ENCODE measurements at regions not wholly inside any gene's neighbourhood (a gene's known extent, or its start where the extent isn't known, plus 50 kb on each side); places are given as distances from the start of the nearest gene placed in this dataset.

DNA sequence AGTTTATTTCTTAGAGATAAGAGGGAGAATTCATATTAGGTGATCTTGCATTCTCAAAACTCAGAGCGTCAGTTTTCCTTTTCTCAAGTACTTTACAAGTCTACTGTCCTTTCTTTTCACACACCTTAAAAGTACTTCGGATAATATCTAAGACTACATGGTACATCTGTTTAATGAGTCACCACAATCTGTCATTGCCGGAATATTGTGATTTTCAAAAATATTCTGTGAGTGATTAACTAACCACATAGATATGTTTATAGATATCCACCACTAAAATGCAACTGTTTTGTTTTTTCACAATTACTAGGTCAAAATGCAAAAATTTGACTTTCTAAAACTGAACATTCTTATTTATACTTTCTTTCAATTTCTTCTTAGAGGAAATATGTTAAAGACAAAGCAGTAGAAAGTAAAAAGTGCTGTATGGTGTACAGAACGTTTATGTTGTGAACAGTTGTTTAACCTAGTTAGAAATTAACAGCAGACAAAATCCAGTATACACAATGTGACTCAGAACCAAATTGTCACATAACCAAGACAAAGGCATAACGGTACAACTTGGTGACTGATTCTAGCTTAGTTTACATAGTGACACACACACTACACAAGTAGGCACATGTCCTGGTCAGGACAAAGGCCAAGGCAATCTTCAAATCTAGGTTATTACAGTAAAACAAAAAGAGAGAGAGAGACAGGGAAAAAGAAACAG lies 482.9 kb downstream of the NAF1 start:
- no peak for TF ChIP-seq EZH2 (IDR thresholded peaks at IDR 0.05; ENCODE audit: low read length, unreplicated experiment)
- TF ChIP-seq, protein P1, sequence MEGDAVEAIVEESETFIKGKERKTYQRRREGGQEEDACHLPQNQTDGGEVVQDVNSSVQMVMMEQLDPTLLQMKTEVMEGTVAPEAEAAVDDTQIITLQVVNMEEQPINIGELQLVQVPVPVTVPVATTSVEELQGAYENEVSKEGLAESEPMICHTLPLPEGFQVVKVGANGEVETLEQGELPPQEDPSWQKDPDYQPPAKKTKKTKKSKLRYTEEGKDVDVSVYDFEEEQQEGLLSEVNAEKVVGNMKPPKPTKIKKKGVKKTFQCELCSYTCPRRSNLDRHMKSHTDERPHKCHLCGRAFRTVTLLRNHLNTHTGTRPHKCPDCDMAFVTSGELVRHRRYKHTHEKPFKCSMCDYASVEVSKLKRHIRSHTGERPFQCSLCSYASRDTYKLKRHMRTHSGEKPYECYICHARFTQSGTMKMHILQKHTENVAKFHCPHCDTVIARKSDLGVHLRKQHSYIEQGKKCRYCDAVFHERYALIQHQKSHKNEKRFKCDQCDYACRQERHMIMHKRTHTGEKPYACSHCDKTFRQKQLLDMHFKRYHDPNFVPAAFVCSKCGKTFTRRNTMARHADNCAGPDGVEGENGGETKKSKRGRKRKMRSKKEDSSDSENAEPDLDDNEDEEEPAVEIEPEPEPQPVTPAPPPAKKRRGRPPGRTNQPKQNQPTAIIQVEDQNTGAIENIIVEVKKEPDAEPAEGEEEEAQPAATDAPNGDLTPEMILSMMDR (conservative IDR thresholded peaks at IDR 0.05; ENCODE audit: low read depth, low read length), result no peak

Data from PC-3 (cell line).